ENCODE measurements at regions not wholly inside any gene's neighbourhood (a gene's known extent, or its start where the extent isn't known, plus 50 kb on each side); places are given as distances from the start of the nearest gene placed in this dataset.
"Not testable (repeated sequence)": the region's sequence is repeated elsewhere in the genome, so short reads cannot be mapped to it uniquely, and the experiment has no call there.

DNA sequence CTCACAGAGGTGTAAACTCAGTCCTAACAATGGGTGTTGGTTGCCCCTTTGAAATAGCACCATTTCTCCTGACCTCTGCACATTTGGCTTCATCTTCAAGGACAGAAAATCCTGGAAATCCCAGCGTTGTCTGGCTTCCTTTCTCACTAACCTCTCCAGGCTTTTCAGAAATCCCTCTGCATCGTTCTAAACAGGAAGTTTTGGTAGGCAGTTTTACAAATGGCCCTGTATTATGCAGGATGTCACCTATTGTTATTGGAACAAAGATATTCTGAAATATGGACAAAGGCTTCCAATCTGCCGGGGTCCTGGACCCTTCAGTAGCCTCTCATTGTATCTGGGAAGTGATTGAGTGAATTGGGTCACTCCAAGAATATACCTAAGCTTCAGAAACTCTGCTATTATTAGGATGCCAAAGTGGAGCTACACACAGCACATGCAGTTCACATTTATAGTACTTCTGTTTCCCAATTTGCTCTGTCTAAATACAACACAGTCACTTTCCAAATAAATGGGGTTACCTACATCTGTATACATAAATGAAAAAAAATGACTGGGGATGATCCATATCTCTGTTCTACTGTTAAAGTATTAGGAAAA is 134.8 kb upstream of the KLF6 start:
- DNase-seq (ENCODE audit: low spot score), result no peak
- Histone ChIP-seq H3K27ac (peak overlapping the region in 1 of 2 donors; percentile 50), H3K4me3 (no peak overlapping the region)
- TF ChIP-seq, protein P1, sequence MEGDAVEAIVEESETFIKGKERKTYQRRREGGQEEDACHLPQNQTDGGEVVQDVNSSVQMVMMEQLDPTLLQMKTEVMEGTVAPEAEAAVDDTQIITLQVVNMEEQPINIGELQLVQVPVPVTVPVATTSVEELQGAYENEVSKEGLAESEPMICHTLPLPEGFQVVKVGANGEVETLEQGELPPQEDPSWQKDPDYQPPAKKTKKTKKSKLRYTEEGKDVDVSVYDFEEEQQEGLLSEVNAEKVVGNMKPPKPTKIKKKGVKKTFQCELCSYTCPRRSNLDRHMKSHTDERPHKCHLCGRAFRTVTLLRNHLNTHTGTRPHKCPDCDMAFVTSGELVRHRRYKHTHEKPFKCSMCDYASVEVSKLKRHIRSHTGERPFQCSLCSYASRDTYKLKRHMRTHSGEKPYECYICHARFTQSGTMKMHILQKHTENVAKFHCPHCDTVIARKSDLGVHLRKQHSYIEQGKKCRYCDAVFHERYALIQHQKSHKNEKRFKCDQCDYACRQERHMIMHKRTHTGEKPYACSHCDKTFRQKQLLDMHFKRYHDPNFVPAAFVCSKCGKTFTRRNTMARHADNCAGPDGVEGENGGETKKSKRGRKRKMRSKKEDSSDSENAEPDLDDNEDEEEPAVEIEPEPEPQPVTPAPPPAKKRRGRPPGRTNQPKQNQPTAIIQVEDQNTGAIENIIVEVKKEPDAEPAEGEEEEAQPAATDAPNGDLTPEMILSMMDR (IDR thresholded peaks at IDR 0.05), result no peak

DNA sequence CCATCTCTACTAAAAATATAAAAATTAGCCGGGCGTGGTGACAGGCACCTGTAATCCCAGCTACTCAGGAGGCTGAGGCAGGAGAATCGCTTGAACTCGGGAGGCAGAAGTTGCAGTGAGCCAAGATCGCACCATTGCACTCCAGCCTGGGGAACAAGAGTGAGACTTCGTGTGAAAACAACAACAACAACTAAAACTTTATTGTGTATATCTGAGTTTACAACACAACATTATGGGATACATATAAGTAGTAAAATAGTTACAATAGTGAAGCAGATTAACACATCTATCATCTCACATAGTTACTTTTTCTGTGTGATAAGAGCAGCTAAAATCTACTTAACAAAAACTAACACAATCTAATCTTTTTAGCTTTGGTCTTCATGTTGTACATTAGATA is 132.4 kb upstream of the KLF6 start:
- DNase-seq (ENCODE audit: low spot score); H3K4me3 ChIP-seq; H3K27ac ChIP-seq: not testable (repeated sequence)

DNA sequence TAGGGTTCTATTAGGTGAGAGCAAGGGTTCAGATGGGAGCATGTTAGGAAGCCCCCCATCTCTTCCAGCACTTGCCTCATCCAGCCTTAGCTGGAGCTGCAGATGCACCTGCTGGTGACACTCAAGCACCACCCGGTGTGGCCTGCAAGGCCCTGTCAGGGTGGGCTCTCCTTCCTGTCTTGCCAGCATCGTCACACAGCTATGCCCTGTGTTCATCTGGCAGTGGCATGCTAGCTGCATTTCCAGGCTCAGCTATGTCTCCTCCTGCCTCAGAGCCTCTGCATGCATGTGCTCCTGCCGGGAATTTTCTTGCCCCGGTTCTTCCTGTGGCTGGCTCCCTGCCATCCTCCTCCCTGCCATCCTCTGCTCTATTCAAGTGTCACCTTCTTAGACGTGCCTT is 129.7 kb upstream of the KLF6 start:
- TF ChIP-seq, protein P1 (IDR thresholded peaks at IDR 0.05), result no peak
- no peak for DNase-seq (ENCODE audit: low spot score)
- no peak overlapping the region for H3K27ac ChIP-seq
- no peak overlapping the region for H3K4me3 ChIP-seq

DNA sequence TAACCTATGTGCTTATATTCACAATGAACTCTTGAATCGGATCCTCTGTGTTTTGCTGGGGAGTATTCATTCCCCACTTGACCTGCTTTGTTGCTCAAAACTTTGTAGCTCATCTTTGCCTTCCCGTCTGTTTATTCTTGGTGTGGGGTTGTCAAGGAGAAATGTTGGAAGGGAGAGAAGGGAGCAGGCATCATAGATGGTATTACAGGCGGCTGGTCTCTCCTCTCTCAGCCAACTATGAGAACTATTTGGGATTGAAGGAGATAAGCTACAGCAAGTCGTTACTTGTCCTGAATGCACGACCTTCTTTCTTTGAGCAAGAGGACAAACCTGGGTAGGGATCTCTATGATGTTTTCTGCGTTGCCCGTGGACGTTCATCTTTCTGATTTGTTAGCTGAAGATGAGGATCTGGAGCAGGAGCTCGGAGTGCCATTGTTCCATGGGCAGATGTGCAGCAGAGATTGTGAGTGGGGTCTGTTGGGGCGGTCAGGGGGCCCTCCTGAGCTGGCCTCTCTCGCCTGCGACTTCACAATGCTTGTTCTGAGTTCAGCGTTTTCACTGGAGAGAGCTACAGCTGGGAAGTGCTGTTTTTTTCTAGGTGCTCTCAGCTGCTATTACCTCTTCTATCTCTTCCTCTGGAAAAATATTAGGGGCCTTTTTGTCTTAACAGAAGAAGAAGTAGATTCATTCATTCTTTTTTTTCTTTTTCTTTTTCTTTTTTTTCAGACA is 126.9 kb upstream of the KLF6 start:
- TF ChIP-seq, protein P1 (IDR thresholded peaks at IDR 0.05), result no peak
- no peak for DNase-seq (ENCODE audit: low spot score)
- peak overlapping the region; percentile 2 for H3K4me3 ChIP-seq
- H3K27ac ChIP-seq, result peak overlapping the region in 1 of 2 donors; percentile 53

DNA sequence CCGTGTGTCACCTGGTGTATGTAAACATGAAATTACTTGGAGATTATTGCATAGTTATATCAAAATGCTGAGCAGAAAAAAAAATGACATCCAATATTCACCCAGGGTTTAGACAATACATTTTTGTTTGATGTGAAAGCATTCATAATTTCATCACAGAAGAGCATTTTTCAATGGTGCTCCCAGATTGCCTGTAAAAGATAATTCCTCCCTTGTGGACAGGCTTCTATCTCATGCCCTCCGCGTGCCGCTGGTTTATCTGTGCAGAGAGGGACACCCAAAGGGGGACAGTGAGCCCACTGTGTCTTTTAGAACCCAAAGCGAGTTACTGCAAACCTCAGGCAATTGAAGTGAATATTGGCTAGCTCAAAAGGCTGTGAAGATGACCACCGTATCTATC is 126.2 kb upstream of the KLF6 start:
- TF ChIP-seq, protein P1 (IDR thresholded peaks at IDR 0.05), result no peak
- DNase-seq (ENCODE audit: low spot score), result no peak
- Histone ChIP-seq H3K27ac (peak overlapping the region in 1 of 2 donors; percentile 53), H3K4me3 (no peak overlapping the region)

DNA sequence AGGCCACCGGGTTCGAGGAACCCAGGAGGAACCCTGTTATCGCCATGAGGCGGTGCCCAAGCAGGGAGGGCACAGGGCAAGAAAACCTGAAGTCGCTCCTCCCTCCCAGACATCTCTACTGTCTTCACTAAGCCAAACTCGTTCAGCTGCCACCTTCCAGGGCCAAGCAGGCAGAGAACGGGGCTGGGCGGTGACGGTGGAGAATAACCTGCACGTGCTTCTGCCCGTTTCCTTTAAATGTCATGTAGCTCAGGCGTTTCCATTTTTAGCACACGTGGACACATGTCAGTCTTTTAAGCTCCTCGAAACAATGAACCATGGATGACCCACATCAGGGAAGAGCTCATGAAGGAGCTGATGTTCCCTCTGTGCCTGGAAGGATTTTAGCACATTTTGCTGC is 124.3 kb upstream of the KLF6 start:
- no peak overlapping the region for H3K4me3 ChIP-seq
- DNase-seq (ENCODE audit: low spot score), result no peak
- TF ChIP-seq, protein P1 (IDR thresholded peaks at IDR 0.05), result no peak
- no peak overlapping the region for H3K27ac ChIP-seq

DNA sequence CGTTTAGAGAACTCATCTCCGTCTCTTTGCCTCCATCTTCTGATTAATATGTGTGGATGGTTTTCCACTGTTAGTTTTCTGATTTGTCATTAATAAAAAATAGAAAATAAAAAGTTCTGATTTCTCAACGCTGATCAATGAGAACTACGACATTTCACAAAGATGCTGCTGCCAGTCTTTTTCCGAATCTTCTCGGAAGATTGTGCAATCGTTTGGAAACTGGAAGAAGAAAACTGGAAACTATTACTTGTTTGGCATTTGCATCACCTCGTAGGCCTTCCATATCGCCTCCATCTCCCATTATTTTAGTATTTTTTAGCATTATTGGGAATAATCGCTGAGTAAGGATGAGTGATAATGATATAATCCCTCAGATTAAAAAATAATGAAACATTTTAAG is 123.2 kb upstream of the KLF6 start:
- no peak overlapping the region for H3K4me3 ChIP-seq
- H3K27ac ChIP-seq, result peak overlapping the region in 1 of 2 donors; percentile 42
- no peak for DNase-seq (ENCODE audit: low spot score)
- TF ChIP-seq, protein P1 (IDR thresholded peaks at IDR 0.05), result no peak
